SU-DHL-6 (cell line): ENCODE measurements at regions not wholly inside any gene's neighbourhood (a gene's known extent, or its start where the extent isn't known, plus 50 kb on each side); places are given as distances from the start of the nearest gene placed in this dataset.

Experiments used
- EZH2phosphoT487 ChIP-seq: fragments of 200-600 bp; sonication (generic), shearing (Covaris generic); conservative IDR thresholded peaks from 2 replicates; pipeline ENCODE4 v1.6.1; 2018; ENCODE audit warnings: mild to moderate bottlenecking, antibody characterized with exemption, low read length, moderate library complexity, mixed read lengths
- TF ChIP-seq, protein P1 (sequence below): fragments of 200-600 bp; sonication (generic); IDR thresholded peaks from one replicate; pipeline ENCODE4 v1.5.1; 2017; ENCODE audit warnings: antibody characterized with exemption, mild to moderate bottlenecking, low read length, moderate library complexity; ENCODE audit not compliant: insufficient read depth, poor library complexity, severe bottlenecking

DNA sequence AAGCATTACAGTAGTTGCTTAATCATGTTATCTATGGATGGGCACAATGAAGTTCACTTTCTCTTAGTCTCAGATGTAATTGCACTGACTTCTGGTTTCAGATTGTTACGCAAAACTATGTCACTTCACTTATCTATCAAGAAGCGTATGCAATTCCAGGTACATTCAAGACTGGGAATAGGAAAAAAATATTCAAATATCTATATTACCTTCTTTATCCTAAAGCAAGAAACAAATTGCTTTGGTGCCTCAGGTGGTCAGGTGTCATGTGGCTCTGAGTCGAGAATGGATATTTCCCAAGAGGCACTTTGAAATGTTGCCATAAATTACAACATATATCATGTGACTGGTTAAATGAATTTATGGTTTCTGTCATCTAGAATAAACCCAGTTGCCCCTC lies 318.6 kb downstream of the SS18 start:
- TF ChIP-seq, protein P1, sequence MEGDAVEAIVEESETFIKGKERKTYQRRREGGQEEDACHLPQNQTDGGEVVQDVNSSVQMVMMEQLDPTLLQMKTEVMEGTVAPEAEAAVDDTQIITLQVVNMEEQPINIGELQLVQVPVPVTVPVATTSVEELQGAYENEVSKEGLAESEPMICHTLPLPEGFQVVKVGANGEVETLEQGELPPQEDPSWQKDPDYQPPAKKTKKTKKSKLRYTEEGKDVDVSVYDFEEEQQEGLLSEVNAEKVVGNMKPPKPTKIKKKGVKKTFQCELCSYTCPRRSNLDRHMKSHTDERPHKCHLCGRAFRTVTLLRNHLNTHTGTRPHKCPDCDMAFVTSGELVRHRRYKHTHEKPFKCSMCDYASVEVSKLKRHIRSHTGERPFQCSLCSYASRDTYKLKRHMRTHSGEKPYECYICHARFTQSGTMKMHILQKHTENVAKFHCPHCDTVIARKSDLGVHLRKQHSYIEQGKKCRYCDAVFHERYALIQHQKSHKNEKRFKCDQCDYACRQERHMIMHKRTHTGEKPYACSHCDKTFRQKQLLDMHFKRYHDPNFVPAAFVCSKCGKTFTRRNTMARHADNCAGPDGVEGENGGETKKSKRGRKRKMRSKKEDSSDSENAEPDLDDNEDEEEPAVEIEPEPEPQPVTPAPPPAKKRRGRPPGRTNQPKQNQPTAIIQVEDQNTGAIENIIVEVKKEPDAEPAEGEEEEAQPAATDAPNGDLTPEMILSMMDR = no peak
- no peak for TF ChIP-seq EZH2phosphoT487
